Ecto neural progenitor cell (in vitro differentiated cells): ENCODE measurements at regions not wholly inside any gene's neighbourhood (a gene's known extent, or its start where the extent isn't known, plus 50 kb on each side); places are given as distances from the start of the nearest gene placed in this dataset.

ENCODE experiments used
- DNase-seq: peaks from one replicate; pipeline ENCODE4 v3.0.0-alpha.2; 2018; ENCODE audit warnings: low spot score

DNA sequence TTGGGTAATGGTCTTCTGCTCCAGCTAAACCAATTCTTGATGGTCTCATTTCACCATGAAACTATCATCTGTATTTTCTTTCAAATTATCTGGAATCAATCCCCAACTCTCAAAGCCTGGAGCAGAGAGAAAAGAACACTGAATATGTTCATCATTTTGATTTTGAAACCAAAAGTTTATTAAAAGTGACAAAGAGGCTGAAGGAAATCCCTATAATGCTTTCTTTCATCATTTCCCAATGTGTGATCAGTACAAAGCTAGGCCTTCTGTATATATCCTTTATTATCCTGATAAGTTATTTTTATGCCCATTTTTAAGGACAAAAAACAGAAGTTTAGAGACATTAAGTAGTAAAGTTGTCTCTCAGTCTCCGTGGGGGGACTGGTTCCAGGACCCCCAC, 50.1 kb upstream of the MBNL1 start:
- no peak for DNase-seq
